ENCODE measurements at regions not wholly inside any gene's neighbourhood (a gene's known extent, or its start where the extent isn't known, plus 50 kb on each side); places are given as distances from the start of the nearest gene placed in this dataset.
A peak's percentile ranks its signal among the peaks of the same experiment; 100 is the strongest.

- DNase-seq = no peak
These were observed 66.8 kb upstream of the TMCC3 start for GRCh38 chr12:94717108-94717507.

- no peak for DNase-seq
These were observed 66.0 kb upstream of the TMCC3 start for GRCh38 chr12:94716339-94716738.

DNA sequence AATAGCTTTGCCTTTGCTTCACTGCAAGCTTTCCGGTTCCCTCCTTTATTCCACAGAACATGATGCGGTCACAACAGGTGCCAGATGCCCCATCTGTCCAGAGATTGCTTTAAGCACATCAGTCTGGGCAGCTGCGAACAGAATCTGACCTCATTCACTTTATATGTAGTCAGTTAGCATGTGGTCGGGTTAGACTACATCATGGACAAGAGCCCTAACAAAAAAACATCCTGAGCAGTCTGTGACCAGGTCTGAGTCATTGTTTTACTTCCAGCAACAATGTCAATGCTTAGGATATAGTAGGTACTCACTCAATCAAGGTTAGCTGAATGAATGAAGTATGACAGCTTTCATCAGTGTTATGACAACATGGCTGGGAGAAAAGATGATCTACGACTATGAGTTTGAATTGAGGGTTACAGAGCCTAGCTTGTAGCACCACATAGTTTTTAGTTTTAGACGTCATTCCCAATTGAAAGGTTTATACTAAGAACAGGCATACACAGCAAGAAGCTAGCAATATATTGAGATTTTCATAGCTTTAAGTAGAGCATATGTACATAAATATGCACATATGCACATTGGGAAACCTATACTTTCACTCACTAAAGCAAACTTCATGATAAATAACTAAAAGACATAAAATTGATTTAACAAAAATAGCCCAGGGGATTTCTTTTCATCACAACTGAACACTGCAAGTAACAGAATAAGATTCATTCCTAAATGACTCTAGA is 64.2 kb upstream of the TMCC3 start:
- DNase-seq = no peak

DNA sequence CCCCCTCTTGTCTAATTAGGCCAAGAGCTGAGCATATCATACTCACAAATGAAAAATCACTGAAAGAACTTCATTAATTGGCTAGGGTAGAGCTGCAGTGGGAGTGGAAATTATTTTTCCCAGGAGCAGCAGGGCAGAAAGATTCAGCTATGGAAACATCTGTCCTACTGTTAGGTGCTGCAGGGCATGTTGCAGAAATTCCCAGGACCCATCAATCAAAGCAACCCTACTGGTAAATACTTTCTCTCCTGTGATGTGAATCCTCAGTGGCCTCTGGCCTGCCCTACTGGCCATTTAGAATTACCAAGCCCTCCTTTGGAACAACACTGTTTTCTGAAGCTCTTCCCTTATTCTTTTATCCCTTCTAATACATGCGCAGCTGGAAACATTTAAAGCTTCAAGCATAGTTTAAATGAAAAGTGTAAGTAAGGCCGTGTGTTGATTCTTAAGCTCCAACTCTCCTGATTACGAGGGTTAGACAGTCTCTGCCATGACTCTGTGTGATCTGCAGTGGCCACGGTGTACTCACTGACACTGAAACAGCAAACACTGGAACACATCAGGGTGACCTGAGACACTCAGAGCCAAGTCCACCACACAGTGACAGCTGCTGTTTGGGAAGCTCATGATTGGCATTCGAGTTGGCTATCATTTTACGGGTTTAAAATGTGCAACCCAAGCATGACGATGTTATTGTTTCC is 62.6 kb upstream of the TMCC3 start:
- DNase-seq = no peak

GRCh38 chr12:94710933-94711332 is 60.6 kb upstream of the TMCC3 start:
- peak in 4 of 56 donors; percentile 5 to 23 (median 16) for DNase-seq

GRCh38 chr12:94707892-94708291 is 57.5 kb upstream of the TMCC3 start:
- no peak for DNase-seq

- DNase-seq = no peak
These were observed 56.7 kb upstream of the TMCC3 start for GRCh38 chr12:94707036-94707435.

GRCh38 chr12:94706250-94706661 is 55.9 kb upstream of the TMCC3 start:
- no peak for DNase-seq

DNA sequence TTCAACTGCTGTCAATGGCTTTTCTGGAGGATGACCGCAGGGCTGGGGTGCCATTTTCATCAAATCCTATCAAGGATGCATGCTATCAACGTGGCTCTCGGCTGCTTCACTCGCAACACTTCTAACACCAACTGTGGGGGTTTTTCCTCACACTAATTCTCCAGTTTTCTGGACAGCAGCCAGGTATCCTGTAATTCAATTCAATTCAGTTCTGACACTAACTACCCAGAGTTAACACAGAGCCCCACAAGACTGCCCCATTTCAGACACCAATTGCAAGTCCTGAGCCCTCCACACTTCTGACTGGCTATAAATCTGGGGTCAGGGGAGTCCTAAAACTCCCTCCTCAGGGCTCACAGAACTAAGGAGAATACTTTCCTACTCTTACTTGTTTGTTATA is 55.3 kb upstream of the TMCC3 start:
- DNase-seq = no peak

GRCh38 chr12:94704452-94705306 is 54.3 kb upstream of the TMCC3 start:
- peak in 5 of 56 donors; percentile 4 to 28 (median 10) for DNase-seq

DNA sequence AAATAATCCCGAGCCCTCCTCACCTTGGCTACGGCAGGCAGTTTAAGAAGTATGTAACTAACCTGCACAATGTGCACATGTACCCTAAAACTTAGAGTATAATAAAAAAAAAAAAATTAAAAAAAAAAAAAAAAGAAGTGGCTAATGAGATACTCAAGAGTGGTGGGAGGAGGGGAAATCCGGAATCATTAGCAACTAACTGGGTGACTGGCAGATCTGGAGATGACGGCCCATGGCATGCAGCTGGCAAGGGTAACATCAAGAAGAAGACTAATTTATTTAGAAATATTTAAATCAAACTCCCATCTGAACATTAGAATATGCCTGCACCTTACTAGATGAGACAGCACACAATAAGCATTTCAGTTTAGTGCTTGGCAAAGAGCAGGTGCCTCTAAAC is 52.3 kb upstream of the TMCC3 start:
- no peak for DNase-seq

- DNase-seq = no peak
These were observed 51.4 kb upstream of the TMCC3 start for GRCh38 chr12:94701711-94702110.

GRCh38 chr12:94700662-94701061 is 50.3 kb upstream of the TMCC3 start:
- no peak for DNase-seq

Measured in amygdala (tissue), 56 donors.